Peyer's patch (tissue), 4 donors: ENCODE measurements at regions not wholly inside any gene's neighbourhood (a gene's known extent, or its start where the extent isn't known, plus 50 kb on each side); places are given as distances from the start of the nearest gene placed in this dataset.

Experiments
- POLR2A ChIP-seq, 2 donors: fragments of 450-650 bp; IDR thresholded peaks; one replicate each; pipeline ENCODE4 v1.5.1; 2017; ENCODE audit warnings: antibody characterized with exemption in 2 of 2, mild to moderate bottlenecking in 2 of 2, moderate library complexity in 2 of 2
- TF ChIP-seq, protein P1 (sequence below), 6 experiments: fragments of 450-650 bp in 4 of 6; fragments of 200-600 bp in 2 of 6; sonication (generic) in 1 of 6; IDR thresholded peaks; one replicate each; pipeline ENCODE4 v1.5.1; 2017 to 2019; ENCODE audit warnings: antibody characterized with exemption in 6 of 6, mild to moderate bottlenecking in 3 of 6, moderate library complexity in 1 of 6

DNA sequence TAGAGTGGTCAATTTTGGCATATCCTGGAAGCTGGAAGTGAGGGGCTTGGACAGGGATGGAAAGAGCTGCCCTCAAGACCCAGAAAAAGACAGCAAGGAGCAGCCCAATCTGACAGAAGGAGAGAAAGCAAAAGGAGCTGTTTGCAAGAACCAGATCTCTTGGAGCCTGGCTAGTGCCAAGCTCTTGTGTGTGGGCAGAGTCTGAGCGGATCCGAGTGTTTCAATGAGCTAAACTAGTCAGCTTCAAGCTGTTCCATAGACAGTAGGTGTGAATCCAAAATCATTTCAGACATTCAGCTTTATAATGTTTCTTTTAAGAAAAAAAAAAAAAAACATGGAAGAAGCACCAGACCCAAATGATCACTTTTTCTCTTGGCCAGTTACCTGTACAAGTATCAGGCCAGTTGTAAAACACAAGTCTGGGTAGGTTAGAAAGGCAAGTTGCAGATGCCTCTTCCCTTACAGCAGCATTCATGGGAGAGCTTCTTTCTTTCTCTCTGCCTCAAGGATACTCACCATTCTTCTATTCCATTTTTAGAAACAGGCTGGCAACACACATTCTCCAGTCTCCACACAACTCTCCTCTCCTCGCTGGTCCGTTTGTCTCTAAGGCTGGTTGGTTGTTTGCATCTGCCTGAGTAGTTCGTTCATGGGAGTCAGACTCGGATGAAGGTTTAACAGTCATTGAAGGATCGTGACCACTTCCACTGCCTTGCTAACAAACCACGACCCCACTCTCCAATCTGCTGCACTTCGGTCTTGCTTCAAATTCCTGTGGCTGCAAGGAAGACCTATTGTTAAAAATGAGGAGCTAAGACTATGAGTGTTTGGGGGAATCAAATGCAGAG lies 105.2 kb upstream of the GATB start:
- TF ChIP-seq, protein P1, sequence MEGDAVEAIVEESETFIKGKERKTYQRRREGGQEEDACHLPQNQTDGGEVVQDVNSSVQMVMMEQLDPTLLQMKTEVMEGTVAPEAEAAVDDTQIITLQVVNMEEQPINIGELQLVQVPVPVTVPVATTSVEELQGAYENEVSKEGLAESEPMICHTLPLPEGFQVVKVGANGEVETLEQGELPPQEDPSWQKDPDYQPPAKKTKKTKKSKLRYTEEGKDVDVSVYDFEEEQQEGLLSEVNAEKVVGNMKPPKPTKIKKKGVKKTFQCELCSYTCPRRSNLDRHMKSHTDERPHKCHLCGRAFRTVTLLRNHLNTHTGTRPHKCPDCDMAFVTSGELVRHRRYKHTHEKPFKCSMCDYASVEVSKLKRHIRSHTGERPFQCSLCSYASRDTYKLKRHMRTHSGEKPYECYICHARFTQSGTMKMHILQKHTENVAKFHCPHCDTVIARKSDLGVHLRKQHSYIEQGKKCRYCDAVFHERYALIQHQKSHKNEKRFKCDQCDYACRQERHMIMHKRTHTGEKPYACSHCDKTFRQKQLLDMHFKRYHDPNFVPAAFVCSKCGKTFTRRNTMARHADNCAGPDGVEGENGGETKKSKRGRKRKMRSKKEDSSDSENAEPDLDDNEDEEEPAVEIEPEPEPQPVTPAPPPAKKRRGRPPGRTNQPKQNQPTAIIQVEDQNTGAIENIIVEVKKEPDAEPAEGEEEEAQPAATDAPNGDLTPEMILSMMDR (IDR thresholded peaks at IDR 0.05), result no peak
- TF ChIP-seq POLR2A (IDR thresholded peaks at IDR 0.05), result no peak
